Esophagus squamous epithelium (tissue), 5 donors: ENCODE measurements at regions not wholly inside any gene's neighbourhood (a gene's known extent, or its start where the extent isn't known, plus 50 kb on each side); places are given as distances from the start of the nearest gene placed in this dataset.

Experiments used
- DNase-seq: peaks from one replicate; lab custom pipeline; 2025; lab: John Stamatoyannopoulos, UW
- H3K27ac ChIP-seq, 4 donors: fragments of 200-600 bp; sonication (generic); one replicate each; pipeline ENCODE4 v1.5.1; 2016 to 2019; ENCODE audit warnings: mild to moderate bottlenecking in 1 of 4
- H3K27me3 ChIP-seq, 4 donors: fragments of 200-600 bp; sonication (generic); 1 replicate in 3 of 4; 2 replicates in 1 of 4; pipeline versions ENCODE4 v1.5.1 to v1.6.0; 2017 to 2021; ENCODE audit warnings: antibody characterized with exemption in 1 of 4
- H3K36me3 ChIP-seq, 3 donors: fragments of 200-600 bp; sonication (generic); one replicate each; pipeline ENCODE4 v1.5.1; 2016 to 2019
- H3K4me1 ChIP-seq, 3 donors: fragments of 200-600 bp; sonication (generic); one replicate each; pipeline ENCODE4 v1.5.1; 2017 to 2019
- H3K4me3 ChIP-seq, 4 donors: fragments of 200-600 bp; sonication (generic); 1 replicate in 3 of 4; 2 replicates in 1 of 4; pipeline ENCODE4 v1.5.1; 2016 to 2019; ENCODE audit warnings: mild to moderate bottlenecking in 2 of 4, moderate library complexity in 1 of 4
- H3K9me3 ChIP-seq, 3 donors: fragments of 200-600 bp; sonication (generic); one replicate each; pipeline ENCODE4 v1.5.1; 2016 to 2019
- CTCF ChIP-seq, 6 experiments: fragments of 450-650 bp in 4 of 6; fragments of 200-600 bp in 2 of 6; sonication (generic) in 2 of 6; IDR thresholded peaks; one replicate each; pipeline ENCODE4 v1.5.1; 2016 to 2019; ENCODE audit warnings: antibody characterized with exemption in 6 of 6, mild to moderate bottlenecking in 4 of 6, moderate library complexity in 4 of 6
- POLR2A ChIP-seq, 4 donors: fragments of 450-650 bp; IDR thresholded peaks; one replicate each; pipeline ENCODE4 v1.6.1; 2017; ENCODE audit warnings: antibody characterized with exemption in 4 of 4, mild to moderate bottlenecking in 4 of 4, moderate library complexity in 3 of 4
- WGBS, 2 donors: methylation state at CpG; one replicate each; pipeline ENCODE4 v1.1.5; 2018; 5-methylcytosine and 5-hydroxymethylcytosine counted together
- intact Hi-C: fragments of 100-400 bp; cut with DNase I; formaldehyde crosslinking; loops from one replicate; pipeline ENCODE4 v1.15.0; 2022
- donor health status: DM: yes; HTN: yes; CAD: no.

GRCh38 chr2:181376999-181377398 lies 80.2 kb upstream of the ITGA4 start:
- Histone ChIP-seq H3K27ac (no peak overlapping the region), H3K36me3 (no peaks in the 10 kb centered on the region), H3K27me3 (no peaks in the 10 kb centered on the region), H3K4me1 (peaks cover 0 to 7% (median 0%) of the 10 kb centered on the region in 3 donors), H3K4me3 (no peak overlapping the region), H3K9me3 (no peaks in the 10 kb centered on the region)
- 78 to 83% methylated on average over 1 of the region's 1 CpG for WGBS, 2 donors
- no peak for DNase-seq
- TF ChIP-seq CTCF (IDR thresholded peaks at IDR 0.05) = no peak
- no peak for TF ChIP-seq POLR2A (IDR thresholded peaks at IDR 0.05)
- intact Hi-C loops = no loop called here

- H3K9me3 ChIP-seq = no peaks in the 10 kb centered on the region
- H3K27ac ChIP-seq = no peak overlapping the region
- WGBS, 2 donors = 84% methylated on average over 5 of the region's 5 CpGs
- H3K4me3 ChIP-seq = no peak overlapping the region
- H3K27me3 ChIP-seq = no peaks in the 10 kb centered on the region
- TF ChIP-seq CTCF (IDR thresholded peaks at IDR 0.05) = no peak
- TF ChIP-seq POLR2A (IDR thresholded peaks at IDR 0.05) = no peak
- no peaks in the 10 kb centered on the region for H3K36me3 ChIP-seq
- DNase-seq = no peak
- intact Hi-C loops = no loop called here
- H3K4me1 ChIP-seq = no peaks in the 10 kb centered on the region
These were observed 78.7 kb upstream of the ITGA4 start for GRCh38 chr2:181378491-181378890.

DNA sequence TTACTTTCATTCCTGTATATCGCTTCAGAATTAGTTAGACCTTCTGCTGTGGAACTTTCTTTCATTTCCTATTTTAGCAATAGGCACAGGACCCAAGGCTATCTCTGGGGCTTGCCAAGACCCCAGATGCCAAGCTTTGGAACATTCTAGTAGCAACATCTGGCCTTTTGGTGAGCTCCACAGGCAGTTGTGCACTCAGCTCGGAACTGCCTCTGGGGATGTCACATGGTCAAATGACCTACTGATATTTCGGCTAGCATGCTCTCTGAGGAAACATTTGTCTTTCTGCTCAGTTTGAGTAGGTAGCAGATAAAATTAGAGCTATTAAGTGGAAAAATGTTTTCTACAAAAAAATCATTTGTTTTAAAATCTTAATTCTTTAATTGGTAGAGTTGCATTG lies 76.6 kb upstream of the ITGA4 start:
- 67 to 75% methylated on average over 3 of the region's 3 CpGs for WGBS, 2 donors
- Histone ChIP-seq H3K27ac (no peak overlapping the region), H3K27me3 (no peaks in the 10 kb centered on the region), H3K36me3 (no peaks in the 10 kb centered on the region), H3K4me3 (no peak overlapping the region), H3K4me1 (no peaks in the 10 kb centered on the region), H3K9me3 (no peaks in the 10 kb centered on the region)
- TF ChIP-seq POLR2A (IDR thresholded peaks at IDR 0.05) (no peak), CTCF (IDR thresholded peaks at IDR 0.05) (no peak)
- intact Hi-C loops = no loop called here
- DNase-seq = no peak

GRCh38 chr2:181384923-181385322 lies 72.3 kb upstream of the ITGA4 start:
- no peak overlapping the region for H3K27ac ChIP-seq
- 77 to 82% methylated on average over 2 of the region's 2 CpGs for WGBS, 2 donors
- no peak for TF ChIP-seq POLR2A (IDR thresholded peaks at IDR 0.05)
- no peak for TF ChIP-seq CTCF (IDR thresholded peaks at IDR 0.05)
- no peak overlapping the region for H3K4me3 ChIP-seq
- no peaks in the 10 kb centered on the region for H3K27me3 ChIP-seq
- H3K36me3 ChIP-seq = no peaks in the 10 kb centered on the region
- no peaks in the 10 kb centered on the region for H3K9me3 ChIP-seq
- no peak for DNase-seq
- no peaks in the 10 kb centered on the region for H3K4me1 ChIP-seq
- intact Hi-C loops = no loop called here

GRCh38 chr2:181389524-181389923 lies 67.7 kb upstream of the ITGA4 start:
- DNase-seq = no peak
- 78 to 80% methylated on average over 3 of the region's 3 CpGs for WGBS, 2 donors
- peaks cover 0 to 5% (median 0%) of the 10 kb centered on the region in 3 donors for H3K4me1 ChIP-seq
- H3K36me3 ChIP-seq = no peaks in the 10 kb centered on the region
- H3K27me3 ChIP-seq = no peaks in the 10 kb centered on the region
- TF ChIP-seq POLR2A (IDR thresholded peaks at IDR 0.05) = no peak
- H3K9me3 ChIP-seq = no peaks in the 10 kb centered on the region
- no peak overlapping the region for H3K4me3 ChIP-seq
- intact Hi-C loops = no loop called here
- no peak overlapping the region for H3K27ac ChIP-seq

DNA sequence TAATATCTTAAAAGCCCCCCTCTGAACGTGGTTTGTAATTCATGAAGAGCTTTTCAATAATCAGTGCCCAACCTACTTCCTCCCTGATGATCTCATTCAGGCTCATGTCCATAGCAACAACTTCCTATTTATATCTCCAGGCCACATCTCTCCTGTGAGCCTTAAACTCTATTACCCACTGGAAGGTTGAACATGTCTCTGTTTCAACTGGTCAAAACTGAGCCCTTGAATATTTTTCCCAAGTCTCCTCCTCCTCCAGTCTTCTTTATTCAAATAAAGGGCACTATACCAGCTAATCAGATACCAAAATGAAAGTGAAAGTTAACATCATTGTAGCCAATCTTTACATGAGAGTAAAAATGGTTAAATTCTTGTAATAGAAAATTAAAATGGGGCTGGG lies 63.7 kb upstream of the ITGA4 start:
- 0 to 3% methylated on average over 1 of the region's 1 CpG for WGBS, 2 donors
- H3K4me3 ChIP-seq = peak overlapping the region in 2 of 4 donors; percentile 6 to 34

More for the DNA sequence above, 63.7 kb upstream of the ITGA4 start:
- TF ChIP-seq POLR2A (IDR thresholded peaks at IDR 0.05) (no peak), CTCF (IDR thresholded peaks at IDR 0.05) (no peak)
- intact Hi-C loops = no loop called here
- no peak for DNase-seq
- Histone ChIP-seq H3K27me3 (no peaks in the 10 kb centered on the region), H3K4me1 (peaks cover 0 to 5% (median 0%) of the 10 kb centered on the region in 3 donors), H3K9me3 (no peaks in the 10 kb centered on the region), H3K36me3 (no peaks in the 10 kb centered on the region), H3K27ac (peak overlapping the region in 1 of 4 donors; percentile 40)
